GM23338 (cell line): ENCODE measurements at regions not wholly inside any gene's neighbourhood (a gene's known extent, or its start where the extent isn't known, plus 50 kb on each side); places are given as distances from the start of the nearest gene placed in this dataset.

Source experiments
- CREB1 ChIP-seq: fragments of 250-450 bp; sonication (Bioruptor Pico); IDR thresholded peaks from 2 replicates; pipeline ENCODE4 v1.5.0; 2020; ENCODE audit warnings: low read depth, mild to moderate bottlenecking, moderate library complexity
- EZH2 ChIP-seq: fragments of 200-600 bp; sonication (generic); IDR thresholded peaks from one replicate; pipeline ENCODE4 v1.8.0; 2017; ENCODE audit warnings: antibody characterized with exemption, mild to moderate bottlenecking, low read depth; ENCODE audit not compliant: unreplicated experiment
- JUNB ChIP-seq: IDR thresholded peaks from one replicate; pipeline ENCODE4 v1.6.1; 2016; ENCODE audit warnings: antibody characterized with exemption; ENCODE audit not compliant: unreplicated experiment
- POLR2AphosphoS5 ChIP-seq: IDR thresholded peaks from 2 replicates; pipeline ENCODE4 v1.6.1; 2016; ENCODE audit warnings: antibody characterized with exemption, low read depth
- STAT1 ChIP-seq: IDR thresholded peaks from one replicate; pipeline ENCODE4 v1.6.1; 2016; ENCODE audit warnings: antibody characterized with exemption; ENCODE audit not compliant: unreplicated experiment
- TF ChIP-seq, protein P1 (sequence below): fragments of 250-450 bp; sonication (Bioruptor Pico); IDR thresholded peaks from 2 replicates; pipeline ENCODE4 v1.5.0; 2020; ENCODE audit warnings: mild to moderate bottlenecking, moderate library complexity
- TF ChIP-seq, protein P2 (sequence below), 2 experiments: fragments of 200-600 bp in 1 of 2; sonication (generic) in 1 of 2; conservative IDR thresholded peaks; 2 replicates each; pipeline versions ENCODE4 v1.5.1 to v1.6.1; 2016 to 2017; ENCODE audit warnings: antibody characterized with exemption in 2 of 2, low read depth in 2 of 2, mild to moderate bottlenecking in 2 of 2, moderate library complexity in 1 of 2
- TF ChIP-seq, protein P3 (sequence below): IDR thresholded peaks from 2 replicates; pipeline ENCODE4 v1.6.1; 2016; ENCODE audit warnings: antibody characterized with exemption

DNA sequence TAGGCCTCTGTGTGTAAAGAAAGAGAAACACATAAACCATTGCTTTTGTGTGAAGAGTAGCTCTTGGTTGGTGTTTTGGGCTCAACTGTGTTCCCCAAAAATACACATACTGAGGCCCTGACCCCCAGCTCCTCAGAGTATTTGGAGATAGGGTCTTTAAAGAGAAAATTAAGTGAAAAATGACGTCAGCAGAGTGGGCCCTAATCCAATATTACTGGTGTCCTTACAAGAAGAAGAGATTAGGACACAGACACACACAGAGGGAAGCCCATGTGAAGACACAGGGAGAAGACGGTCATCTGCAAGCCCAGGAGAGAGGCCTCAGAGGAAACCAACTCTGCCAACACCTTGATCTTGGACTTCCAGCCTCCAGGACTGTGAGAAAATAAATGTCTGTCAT is 76.9 kb upstream of the PGBD5 start (continued):
- TF ChIP-seq, protein P1, sequence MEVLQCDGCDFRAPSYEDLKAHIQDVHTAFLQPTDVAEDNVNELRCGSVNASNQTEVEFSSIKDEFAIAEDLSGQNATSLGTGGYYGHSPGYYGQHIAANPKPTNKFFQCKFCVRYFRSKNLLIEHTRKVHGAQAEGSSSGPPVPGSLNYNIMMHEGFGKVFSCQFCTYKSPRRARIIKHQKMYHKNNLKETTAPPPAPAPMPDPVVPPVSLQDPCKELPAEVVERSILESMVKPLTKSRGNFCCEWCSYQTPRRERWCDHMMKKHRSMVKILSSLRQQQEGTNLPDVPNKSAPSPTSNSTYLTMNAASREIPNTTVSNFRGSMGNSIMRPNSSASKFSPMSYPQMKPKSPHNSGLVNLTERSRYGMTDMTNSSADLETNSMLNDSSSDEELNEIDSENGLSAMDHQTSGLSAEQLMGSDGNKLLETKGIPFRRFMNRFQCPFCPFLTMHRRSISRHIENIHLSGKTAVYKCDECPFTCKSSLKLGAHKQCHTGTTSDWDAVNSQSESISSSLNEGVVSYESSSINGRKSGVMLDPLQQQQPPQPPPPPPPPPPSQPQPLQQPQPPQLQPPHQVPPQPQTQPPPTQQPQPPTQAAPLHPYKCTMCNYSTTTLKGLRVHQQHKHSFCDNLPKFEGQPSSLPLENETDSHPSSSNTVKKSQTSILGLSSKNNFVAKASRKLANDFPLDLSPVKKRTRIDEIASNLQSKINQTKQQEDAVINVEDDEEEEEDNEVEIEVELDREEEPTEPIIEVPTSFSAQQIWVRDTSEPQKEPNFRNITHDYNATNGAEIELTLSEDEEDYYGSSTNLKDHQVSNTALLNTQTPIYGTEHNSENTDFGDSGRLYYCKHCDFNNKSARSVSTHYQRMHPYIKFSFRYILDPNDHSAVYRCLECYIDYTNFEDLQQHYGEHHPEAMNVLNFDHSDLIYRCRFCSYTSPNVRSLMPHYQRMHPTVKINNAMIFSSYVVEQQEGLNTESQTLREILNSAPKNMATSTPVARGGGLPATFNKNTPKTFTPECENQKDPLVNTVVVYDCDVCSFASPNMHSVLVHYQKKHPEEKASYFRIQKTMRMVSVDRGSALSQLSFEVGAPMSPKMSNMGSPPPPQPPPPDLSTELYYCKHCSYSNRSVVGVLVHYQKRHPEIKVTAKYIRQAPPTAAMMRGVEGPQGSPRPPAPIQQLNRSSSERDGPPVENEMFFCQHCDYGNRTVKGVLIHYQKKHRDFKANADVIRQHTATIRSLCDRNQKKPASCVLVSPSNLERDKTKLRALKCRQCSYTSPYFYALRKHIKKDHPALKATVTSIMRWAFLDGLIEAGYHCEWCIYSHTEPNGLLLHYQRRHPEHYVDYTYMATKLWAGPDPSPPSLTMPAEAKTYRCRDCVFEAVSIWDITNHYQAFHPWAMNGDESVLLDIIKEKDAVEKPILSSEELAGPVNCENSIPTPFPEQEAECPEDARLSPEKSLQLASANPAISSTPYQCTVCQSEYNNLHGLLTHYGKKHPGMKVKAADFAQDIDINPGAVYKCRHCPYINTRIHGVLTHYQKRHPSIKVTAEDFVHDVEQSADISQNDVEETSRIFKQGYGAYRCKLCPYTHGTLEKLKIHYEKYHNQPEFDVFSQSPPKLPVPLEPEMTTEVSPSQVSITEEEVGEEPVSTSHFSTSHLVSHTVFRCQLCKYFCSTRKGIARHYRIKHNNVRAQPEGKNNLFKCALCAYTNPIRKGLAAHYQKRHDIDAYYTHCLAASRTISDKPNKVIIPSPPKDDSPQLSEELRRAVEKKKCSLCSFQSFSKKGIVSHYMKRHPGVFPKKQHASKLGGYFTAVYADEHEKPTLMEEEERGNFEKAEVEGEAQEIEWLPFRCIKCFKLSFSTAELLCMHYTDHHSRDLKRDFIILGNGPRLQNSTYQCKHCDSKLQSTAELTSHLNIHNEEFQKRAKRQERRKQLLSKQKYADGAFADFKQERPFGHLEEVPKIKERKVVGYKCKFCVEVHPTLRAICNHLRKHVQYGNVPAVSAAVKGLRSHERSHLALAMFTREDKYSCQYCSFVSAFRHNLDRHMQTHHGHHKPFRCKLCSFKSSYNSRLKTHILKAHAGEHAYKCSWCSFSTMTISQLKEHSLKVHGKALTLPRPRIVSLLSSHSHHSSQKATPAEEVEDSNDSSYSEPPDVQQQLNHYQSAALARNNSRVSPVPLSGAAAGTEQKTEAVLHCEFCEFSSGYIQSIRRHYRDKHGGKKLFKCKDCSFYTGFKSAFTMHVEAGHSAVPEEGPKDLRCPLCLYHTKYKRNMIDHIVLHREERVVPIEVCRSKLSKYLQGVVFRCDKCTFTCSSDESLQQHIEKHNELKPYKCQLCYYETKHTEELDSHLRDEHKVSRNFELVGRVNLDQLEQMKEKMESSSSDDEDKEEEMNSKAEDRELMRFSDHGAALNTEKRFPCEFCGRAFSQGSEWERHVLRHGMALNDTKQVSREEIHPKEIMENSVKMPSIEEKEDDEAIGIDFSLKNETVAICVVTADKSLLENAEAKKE (CRISPR knock-in tag): no peak
- TF ChIP-seq, protein P2, sequence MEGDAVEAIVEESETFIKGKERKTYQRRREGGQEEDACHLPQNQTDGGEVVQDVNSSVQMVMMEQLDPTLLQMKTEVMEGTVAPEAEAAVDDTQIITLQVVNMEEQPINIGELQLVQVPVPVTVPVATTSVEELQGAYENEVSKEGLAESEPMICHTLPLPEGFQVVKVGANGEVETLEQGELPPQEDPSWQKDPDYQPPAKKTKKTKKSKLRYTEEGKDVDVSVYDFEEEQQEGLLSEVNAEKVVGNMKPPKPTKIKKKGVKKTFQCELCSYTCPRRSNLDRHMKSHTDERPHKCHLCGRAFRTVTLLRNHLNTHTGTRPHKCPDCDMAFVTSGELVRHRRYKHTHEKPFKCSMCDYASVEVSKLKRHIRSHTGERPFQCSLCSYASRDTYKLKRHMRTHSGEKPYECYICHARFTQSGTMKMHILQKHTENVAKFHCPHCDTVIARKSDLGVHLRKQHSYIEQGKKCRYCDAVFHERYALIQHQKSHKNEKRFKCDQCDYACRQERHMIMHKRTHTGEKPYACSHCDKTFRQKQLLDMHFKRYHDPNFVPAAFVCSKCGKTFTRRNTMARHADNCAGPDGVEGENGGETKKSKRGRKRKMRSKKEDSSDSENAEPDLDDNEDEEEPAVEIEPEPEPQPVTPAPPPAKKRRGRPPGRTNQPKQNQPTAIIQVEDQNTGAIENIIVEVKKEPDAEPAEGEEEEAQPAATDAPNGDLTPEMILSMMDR (conservative IDR thresholded peaks at IDR 0.05; ENCODE audit: low read depth in 2 of 2): no peak
- TF ChIP-seq CREB1 (no peak), EZH2 (no peak), JUNB (no peak), STAT1 (no peak), POLR2AphosphoS5 (no peak)
- TF ChIP-seq, protein P3, sequence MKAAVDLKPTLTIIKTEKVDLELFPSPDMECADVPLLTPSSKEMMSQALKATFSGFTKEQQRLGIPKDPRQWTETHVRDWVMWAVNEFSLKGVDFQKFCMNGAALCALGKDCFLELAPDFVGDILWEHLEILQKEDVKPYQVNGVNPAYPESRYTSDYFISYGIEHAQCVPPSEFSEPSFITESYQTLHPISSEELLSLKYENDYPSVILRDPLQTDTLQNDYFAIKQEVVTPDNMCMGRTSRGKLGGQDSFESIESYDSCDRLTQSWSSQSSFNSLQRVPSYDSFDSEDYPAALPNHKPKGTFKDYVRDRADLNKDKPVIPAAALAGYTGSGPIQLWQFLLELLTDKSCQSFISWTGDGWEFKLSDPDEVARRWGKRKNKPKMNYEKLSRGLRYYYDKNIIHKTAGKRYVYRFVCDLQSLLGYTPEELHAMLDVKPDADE: no peak
